Testis (tissue), 2 donors: ENCODE measurements at regions not wholly inside any gene's neighbourhood (a gene's known extent, or its start where the extent isn't known, plus 50 kb on each side); places are given as distances from the start of the nearest gene placed in this dataset.

Experiments used
- DNase-seq: peaks from one replicate; pipeline ENCODE4 v3.0.0-alpha.2; 2019
- H3K27ac ChIP-seq, 2 donors: fragments of 200-600 bp; sonication (generic); one replicate each; pipeline ENCODE4 v1.5.1; 2019
- H3K27me3 ChIP-seq: fragments of 200-600 bp; sonication (generic); one replicate; pipeline ENCODE4 v1.5.1; 2019
- H3K36me3 ChIP-seq: fragments of 200-600 bp; sonication (generic); one replicate; pipeline ENCODE4 v1.5.1; 2017; ENCODE audit warnings: low read depth; ENCODE audit errors: missing control alignments
- H3K4me1 ChIP-seq: fragments of 200-600 bp; sonication (generic); one replicate; pipeline ENCODE4 v1.5.1; 2019
- H3K4me3 ChIP-seq, 2 donors: fragments of 200-600 bp; sonication (generic); one replicate each; pipeline ENCODE4 v1.5.1; 2017 to 2019
- H3K9me3 ChIP-seq: fragments of 200-600 bp; sonication (generic); one replicate; pipeline ENCODE4 v1.5.1; 2017
- CTCF ChIP-seq, 3 experiments: fragments of 450-650 bp in 2 of 3; fragments of 200-600 bp in 1 of 3; sonication (generic) in 1 of 3; IDR thresholded peaks; one replicate each; pipeline ENCODE4 v1.5.1; 2016 to 2019; ENCODE audit warnings: antibody characterized with exemption in 3 of 3, mild to moderate bottlenecking in 2 of 3, moderate library complexity in 1 of 3
- POLR2A ChIP-seq: fragments of 450-650 bp; IDR thresholded peaks from one replicate; pipeline ENCODE4 v1.6.1; 2017; ENCODE audit warnings: antibody characterized with exemption, mild to moderate bottlenecking, moderate library complexity
- WGBS, 2 donors: methylation state at CpG; one replicate each; pipeline ENCODE4 v1.1.5; 2018; 5-methylcytosine and 5-hydroxymethylcytosine counted together
- intact Hi-C: fragments of 100-400 bp; cut with DNase I; formaldehyde crosslinking; loops from one replicate; pipeline ENCODE4 v1.15.1; 2023; ENCODE audit warnings: low total_unique reads

GRCh38 chr9:134544388-134545214, 97.0 kb upstream of the COL5A1 start:
- Histone ChIP-seq H3K27ac (no peak overlapping the region), H3K36me3 (no peaks in the 10 kb centered on the region), H3K9me3 (no peaks in the 10 kb centered on the region), H3K27me3 (no peaks in the 10 kb centered on the region), H3K4me3 (no peak overlapping the region), H3K4me1 (peaks cover 7% of the 10 kb centered on the region)
- 65 to 69% methylated on average over 26 of the region's 26 CpGs for WGBS, 2 donors
- DNase-seq = no peak
- intact Hi-C loops = no loop called here
- TF ChIP-seq POLR2A = no peak
- TF ChIP-seq CTCF (IDR thresholded peaks at IDR 0.05) = no peak

- H3K27me3 ChIP-seq = no peaks in the 10 kb centered on the region
- no peaks in the 10 kb centered on the region for H3K36me3 ChIP-seq
- no peak for TF ChIP-seq CTCF (IDR thresholded peaks at IDR 0.05)
- TF ChIP-seq POLR2A = no peak
- no peaks in the 10 kb centered on the region for H3K9me3 ChIP-seq
- no peak for DNase-seq
- no peak overlapping the region for H3K4me3 ChIP-seq
- WGBS, 2 donors = 67 to 71% methylated on average over 7 of the region's 7 CpGs
- intact Hi-C loops = no loop called here
- H3K27ac ChIP-seq = no peak overlapping the region
- peaks cover 7% of the 10 kb centered on the region for H3K4me1 ChIP-seq
These were observed 96.4 kb upstream of the COL5A1 start for GRCh38 chr9:134545215-134545542.

- intact Hi-C loops = no loop called here
- TF ChIP-seq POLR2A (no peak), CTCF (IDR thresholded peaks at IDR 0.05) (no peak)
- no peak overlapping the region for H3K27ac ChIP-seq
- no peaks in the 10 kb centered on the region for H3K36me3 ChIP-seq
- 79 to 83% methylated on average over 23 to 29 of the region's 29 CpGs for WGBS, 2 donors
- H3K4me1 ChIP-seq = peaks cover 7% of the 10 kb centered on the region
- no peak overlapping the region for H3K4me3 ChIP-seq
- no peaks in the 10 kb centered on the region for H3K27me3 ChIP-seq
- no peak for DNase-seq
- no peaks in the 10 kb centered on the region for H3K9me3 ChIP-seq
These were observed 95.9 kb upstream of the COL5A1 start for GRCh38 chr9:134545543-134546245.

GRCh38 chr9:134546246-134546731, 95.3 kb upstream of the COL5A1 start:
- Histone ChIP-seq H3K4me1 (peaks cover 7% of the 10 kb centered on the region), H3K9me3 (no peaks in the 10 kb centered on the region), H3K36me3 (no peaks in the 10 kb centered on the region), H3K4me3 (no peak overlapping the region), H3K27ac (no peak overlapping the region), H3K27me3 (no peaks in the 10 kb centered on the region)
- TF ChIP-seq CTCF (IDR thresholded peaks at IDR 0.05) = no peak
- no peak for TF ChIP-seq POLR2A
- peak; percentile 33 for DNase-seq
- intact Hi-C loops = no loop called here
- WGBS, 2 donors = 48 to 65% methylated on average over 14 of the region's 14 CpGs
